BLaER1 (cell line): ENCODE measurements at regions not wholly inside any gene's neighbourhood (a gene's known extent, or its start where the extent isn't known, plus 50 kb on each side); places are given as distances from the start of the nearest gene placed in this dataset.
A peak's percentile ranks its signal among the peaks of the same experiment; 100 is the strongest.

Experiments
- H3K27ac ChIP-seq: shearing (Covaris generic); formaldehyde crosslinking; 2 replicates; pipeline ENCODE4 v1.8.1; 2022
- H3K27me3 ChIP-seq: shearing (Covaris generic); formaldehyde crosslinking; 2 replicates; pipeline ENCODE4 v1.8.1; 2022
- H3K36me3 ChIP-seq: shearing (Covaris generic); formaldehyde crosslinking; 2 replicates; pipeline ENCODE4 v1.8.1; 2022
- H3K4me1 ChIP-seq: shearing (Covaris generic); formaldehyde crosslinking; 2 replicates; pipeline ENCODE4 v1.8.1; 2022
- H3K4me2 ChIP-seq: shearing (Covaris generic); formaldehyde crosslinking; 2 replicates; pipeline ENCODE4 v1.8.1; 2022
- H3K4me3 ChIP-seq: shearing (Covaris generic); formaldehyde crosslinking; 2 replicates; pipeline ENCODE4 v1.8.1; 2022
- H3K9ac ChIP-seq: shearing (Covaris generic); formaldehyde crosslinking; 2 replicates; pipeline ENCODE4 v1.8.1; 2022
- H3K9me3 ChIP-seq: shearing (Covaris generic); formaldehyde crosslinking; 2 replicates; pipeline ENCODE4 v1.8.1; 2022
- H4K20me1 ChIP-seq: shearing (Covaris generic); formaldehyde crosslinking; 2 replicates; pipeline ENCODE4 v1.8.1; 2022
- Cebpa-rat ChIP-seq: shearing (Covaris generic); IDR thresholded peaks from 2 replicates; pipeline ENCODE4 v1.8.1; 2022

DNA sequence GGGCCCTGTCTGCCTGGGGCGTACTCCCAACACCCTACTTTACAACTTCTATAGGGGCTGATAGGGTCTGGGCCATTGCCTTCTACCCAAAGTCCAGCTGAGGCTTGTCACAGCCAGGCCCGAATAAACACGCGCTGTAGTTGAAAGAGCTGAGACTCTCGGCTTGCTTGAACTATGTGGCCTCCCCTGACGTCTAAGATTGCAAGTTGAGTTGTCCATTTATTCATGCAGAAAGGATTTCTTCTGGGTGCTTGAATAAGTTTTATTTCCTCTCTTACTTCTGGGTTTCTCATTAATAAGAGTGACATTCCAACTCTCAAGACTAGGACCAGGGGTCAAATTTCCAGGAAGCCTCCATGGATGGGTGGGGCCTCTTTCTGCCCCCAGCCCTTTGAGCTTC lies 74.4 kb upstream of the VRK1 start:
- Histone ChIP-seq H3K36me3 (no peaks in the 10 kb centered on the region), H3K4me3 (no peak overlapping the region), H3K4me2 (no peak overlapping the region), H3K9ac (no peak overlapping the region), H3K27ac (no peak overlapping the region), H4K20me1 (no peaks in the 10 kb centered on the region), H3K4me1 (peaks cover 21% of the 10 kb centered on the region), H3K9me3 (no peaks in the 10 kb centered on the region), H3K27me3 (no peaks in the 10 kb centered on the region)
- TF ChIP-seq Cebpa-rat = no peak

DNA sequence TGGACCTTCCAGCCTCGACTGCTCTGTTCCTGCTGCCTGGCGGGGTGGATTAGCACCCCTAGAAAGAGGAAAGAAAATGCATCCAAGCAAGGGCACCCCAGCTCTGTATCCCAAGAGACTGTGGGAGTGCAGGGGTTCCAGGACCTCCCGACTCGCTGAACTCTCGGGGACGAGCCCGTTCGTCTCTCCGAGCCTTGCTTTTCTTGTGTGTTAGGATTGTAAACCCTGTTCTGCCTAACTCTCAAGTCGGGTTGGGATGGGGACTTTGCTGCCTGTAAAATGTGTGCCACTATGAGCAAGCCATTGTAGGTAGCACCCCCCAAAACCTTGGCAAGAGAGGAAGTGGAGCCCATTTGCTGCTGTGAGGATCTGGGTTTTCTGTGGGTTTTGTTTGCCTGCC lies 73.2 kb upstream of the VRK1 start:
- Histone ChIP-seq H3K27ac (no peak overlapping the region), H3K36me3 (no peaks in the 10 kb centered on the region), H3K9ac (no peak overlapping the region), H3K9me3 (no peaks in the 10 kb centered on the region), H3K4me2 (no peak overlapping the region), H3K4me1 (peaks cover 33% of the 10 kb centered on the region), H4K20me1 (no peaks in the 10 kb centered on the region), H3K27me3 (no peaks in the 10 kb centered on the region), H3K4me3 (no peak overlapping the region)
- TF ChIP-seq Cebpa-rat = no peak

DNA sequence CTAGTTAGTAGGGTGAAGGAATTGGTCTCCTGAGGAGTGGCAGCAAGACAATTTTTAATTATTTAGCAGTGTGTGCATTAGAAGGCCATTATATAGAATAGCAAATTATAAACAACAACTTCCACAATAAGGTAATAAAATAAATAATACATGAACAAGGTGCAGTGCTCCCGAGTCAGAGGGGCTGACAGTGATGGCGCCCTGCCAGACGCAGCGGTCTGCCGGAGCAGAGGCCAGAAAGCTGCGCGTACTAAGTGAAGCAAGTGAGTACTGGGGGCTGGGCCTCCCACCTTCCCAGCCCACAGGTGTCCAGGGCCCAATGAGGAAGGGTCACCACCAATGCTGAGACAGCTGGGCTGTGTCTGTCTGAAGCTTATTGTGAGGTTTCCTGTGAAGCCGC lies 72.0 kb upstream of the VRK1 start:
- H3K36me3 ChIP-seq = no peaks in the 10 kb centered on the region
- H3K27ac ChIP-seq = no peak overlapping the region
- H3K4me2 ChIP-seq = no peak overlapping the region
- no peak overlapping the region for H3K4me3 ChIP-seq
- no peak for TF ChIP-seq Cebpa-rat
- no peaks in the 10 kb centered on the region for H3K27me3 ChIP-seq
- H3K9ac ChIP-seq = no peak overlapping the region
- no peaks in the 10 kb centered on the region for H4K20me1 ChIP-seq
- no peaks in the 10 kb centered on the region for H3K9me3 ChIP-seq
- H3K4me1 ChIP-seq = peaks cover 33% of the 10 kb centered on the region

DNA sequence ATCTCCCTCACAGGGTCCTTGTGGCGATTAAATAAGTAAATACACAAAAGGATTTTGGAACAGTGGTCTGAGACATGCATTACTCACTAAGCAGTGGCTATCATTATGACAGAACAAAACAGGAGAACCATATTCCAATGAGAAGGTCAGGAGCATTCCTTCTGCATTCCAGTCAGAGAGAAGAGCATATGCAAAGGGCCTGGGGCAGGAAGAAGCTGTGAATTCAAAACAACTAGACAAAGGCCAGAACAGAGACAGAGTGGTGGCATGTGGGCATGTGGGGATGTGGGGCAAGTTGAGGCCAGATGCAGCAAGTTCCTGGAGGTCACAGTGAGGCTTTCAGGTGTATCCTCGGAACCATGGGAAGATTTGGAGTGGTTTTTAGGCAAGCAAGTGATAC lies 70.1 kb upstream of the VRK1 start:
- Histone ChIP-seq H3K4me1 (peaks cover 33% of the 10 kb centered on the region), H3K27me3 (no peaks in the 10 kb centered on the region), H3K9me3 (no peaks in the 10 kb centered on the region), H3K4me2 (peak overlapping the region; percentile 73), H4K20me1 (no peaks in the 10 kb centered on the region), H3K4me3 (no peak overlapping the region), H3K9ac (no peak overlapping the region), H3K27ac (peak overlapping the region; percentile 70), H3K36me3 (no peaks in the 10 kb centered on the region)
- TF ChIP-seq Cebpa-rat = no peak

DNA sequence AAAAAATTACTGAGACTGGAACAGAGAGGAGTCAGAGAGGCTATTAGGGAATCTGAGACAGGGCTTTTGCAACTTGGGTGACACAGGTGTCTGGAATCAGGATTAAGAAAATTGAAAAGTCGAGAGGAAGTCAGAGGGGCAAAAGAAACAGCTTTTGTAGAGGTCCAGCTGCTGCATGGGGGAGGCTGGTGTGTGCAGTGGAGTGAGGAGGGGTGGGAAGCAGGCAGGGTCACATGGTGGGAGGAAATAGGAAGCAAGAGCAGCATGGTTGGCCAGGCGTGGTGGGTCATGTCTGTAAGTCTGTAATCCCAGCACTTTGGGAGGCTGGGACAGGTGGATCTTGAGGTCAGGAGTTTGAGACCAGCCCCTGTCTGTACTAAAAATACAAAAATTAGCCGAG lies 69.7 kb upstream of the VRK1 start:
- H3K9ac ChIP-seq = no peak overlapping the region
- no peaks in the 10 kb centered on the region for H3K27me3 ChIP-seq
- peak overlapping the region; percentile 70 for H3K27ac ChIP-seq
- H3K9me3 ChIP-seq = no peaks in the 10 kb centered on the region
- no peaks in the 10 kb centered on the region for H3K36me3 ChIP-seq
- H3K4me2 ChIP-seq = peak overlapping the region; percentile 73
- TF ChIP-seq Cebpa-rat = no peak
- H4K20me1 ChIP-seq = no peaks in the 10 kb centered on the region
- no peak overlapping the region for H3K4me3 ChIP-seq
- peaks cover 33% of the 10 kb centered on the region for H3K4me1 ChIP-seq

DNA sequence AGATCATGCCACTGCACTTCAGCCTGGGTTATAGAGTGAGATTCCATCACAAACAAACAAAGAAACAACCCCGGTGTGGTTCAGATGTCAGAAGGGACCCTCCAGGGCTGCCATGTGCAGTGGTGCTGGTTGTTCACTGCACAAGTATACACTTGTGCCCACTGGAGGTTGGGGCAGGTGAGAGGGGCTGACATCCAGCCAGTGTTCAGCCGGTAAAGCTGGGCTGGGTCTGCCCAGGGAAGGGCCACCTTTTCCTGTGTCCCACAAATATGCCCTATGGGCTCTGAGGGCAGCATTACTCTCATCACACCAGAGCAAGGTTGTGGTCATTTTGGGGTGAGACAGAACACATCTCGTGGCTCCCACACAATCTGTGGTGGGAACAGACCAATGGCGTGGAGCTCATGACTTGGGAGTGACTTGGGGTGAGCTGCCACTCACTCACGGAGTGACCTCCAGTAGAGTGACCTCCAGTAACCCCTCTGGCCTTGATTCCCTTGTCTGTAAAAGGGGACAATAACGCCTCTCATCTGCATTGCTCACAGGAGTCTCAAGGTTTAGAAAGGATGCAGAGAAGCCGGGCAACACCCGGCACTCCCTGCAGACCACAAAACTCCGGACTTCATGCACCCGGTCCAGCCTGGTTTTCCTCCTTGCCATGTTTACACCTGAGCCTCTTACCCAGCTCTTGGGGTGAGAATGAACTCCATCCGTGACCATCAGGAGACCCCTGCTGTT lies 69.0 kb upstream of the VRK1 start:
- peak overlapping the region; percentile 73 for H3K4me2 ChIP-seq
- H4K20me1 ChIP-seq = no peaks in the 10 kb centered on the region
- H3K36me3 ChIP-seq = no peaks in the 10 kb centered on the region
- no peak for TF ChIP-seq Cebpa-rat
- peak overlapping the region; percentile 70 for H3K27ac ChIP-seq
- H3K9me3 ChIP-seq = no peaks in the 10 kb centered on the region
- no peak overlapping the region for H3K9ac ChIP-seq
- no peak overlapping the region; the same call in 1 of the 2 replicates for H3K4me3 ChIP-seq
- H3K27me3 ChIP-seq = no peaks in the 10 kb centered on the region
- H3K4me1 ChIP-seq = peaks cover 33% of the 10 kb centered on the region

DNA sequence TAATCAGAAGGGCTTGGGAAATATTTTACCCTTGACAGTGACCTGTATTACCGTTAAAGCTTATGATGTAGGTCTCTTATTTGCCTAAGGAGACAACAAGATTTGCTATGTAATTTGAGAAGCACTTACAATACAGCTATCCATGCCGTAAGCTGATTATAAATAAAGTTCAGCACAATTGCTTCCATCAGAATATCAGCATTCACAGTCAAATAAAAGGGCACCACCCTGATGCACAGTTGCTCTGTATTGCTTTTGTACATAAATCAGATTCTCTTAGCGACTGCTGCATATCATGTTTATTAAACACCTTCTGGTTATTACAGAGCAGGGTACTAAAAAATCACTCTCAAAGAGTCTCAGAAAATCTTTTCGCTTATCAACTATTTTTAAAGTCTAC lies 67.3 kb upstream of the VRK1 start:
- Histone ChIP-seq H3K36me3 (no peaks in the 10 kb centered on the region), H3K9ac (no peak overlapping the region), H3K4me3 (no peak overlapping the region), H3K4me1 (peaks cover 33% of the 10 kb centered on the region), H3K27ac (no peak overlapping the region), H4K20me1 (no peaks in the 10 kb centered on the region), H3K27me3 (no peaks in the 10 kb centered on the region), H3K4me2 (no peak overlapping the region), H3K9me3 (no peaks in the 10 kb centered on the region)
- no peak for TF ChIP-seq Cebpa-rat

DNA sequence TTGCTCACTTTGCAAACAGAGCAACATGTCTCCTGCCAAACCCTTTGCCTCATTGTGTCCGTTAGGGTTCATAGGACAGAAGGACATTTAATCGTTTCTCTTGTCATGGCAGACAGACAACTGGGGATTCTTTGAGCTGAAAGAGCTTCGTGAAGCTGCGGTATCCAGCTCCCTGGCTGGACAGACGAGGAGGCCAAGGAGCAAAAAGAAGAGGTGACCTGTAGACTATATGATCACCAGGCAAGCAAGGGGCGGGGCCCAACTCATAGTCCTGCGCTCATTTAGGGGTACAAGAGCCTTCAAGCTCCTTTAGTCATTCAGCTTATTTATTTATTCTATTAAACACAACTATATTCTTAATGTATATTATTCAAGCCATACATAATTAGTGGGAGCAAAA lies 66.8 kb upstream of the VRK1 start:
- no peaks in the 10 kb centered on the region for H3K9me3 ChIP-seq
- no peak for TF ChIP-seq Cebpa-rat
- H4K20me1 ChIP-seq = no peaks in the 10 kb centered on the region
- peaks cover 33% of the 10 kb centered on the region for H3K4me1 ChIP-seq
- no peak overlapping the region for H3K27ac ChIP-seq
- H3K27me3 ChIP-seq = no peaks in the 10 kb centered on the region
- H3K4me3 ChIP-seq = no peak overlapping the region
- no peak overlapping the region for H3K4me2 ChIP-seq
- H3K9ac ChIP-seq = no peak overlapping the region
- H3K36me3 ChIP-seq = no peaks in the 10 kb centered on the region

DNA sequence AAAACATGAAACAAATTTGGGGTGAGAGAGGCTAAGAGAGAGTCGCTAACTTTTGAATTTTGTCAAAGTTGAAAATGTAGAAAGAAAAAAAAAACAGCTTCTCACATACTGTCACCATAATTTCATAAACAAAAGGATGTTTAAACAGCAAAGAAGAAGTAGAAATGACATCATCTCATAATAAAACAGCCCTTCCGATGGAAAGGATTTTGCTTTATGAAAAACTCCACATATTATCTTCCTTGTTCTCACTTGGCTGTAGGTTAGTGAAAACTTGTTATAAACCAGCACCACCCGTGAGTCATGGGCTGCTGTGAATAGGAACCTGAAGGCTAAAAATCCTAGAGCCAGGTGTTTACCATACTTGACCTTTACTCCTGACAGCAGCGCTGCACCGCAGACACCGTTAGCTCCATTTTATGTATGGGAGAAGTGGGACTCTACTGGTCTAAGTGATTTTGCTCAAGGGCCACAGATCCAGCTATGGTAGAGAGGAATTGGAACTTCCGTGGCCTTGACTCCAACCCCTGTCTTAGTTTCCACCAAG lies 63.0 kb upstream of the VRK1 start:
- Histone ChIP-seq H4K20me1 (no peaks in the 10 kb centered on the region), H3K4me2 (no peak overlapping the region), H3K9ac (no peak overlapping the region), H3K4me1 (no peaks in the 10 kb centered on the region), H3K36me3 (no peaks in the 10 kb centered on the region), H3K9me3 (no peaks in the 10 kb centered on the region), H3K27me3 (peaks cover 2% of the 10 kb centered on the region; the same call in 1 of the 2 replicates), H3K4me3 (no peak overlapping the region), H3K27ac (no peak overlapping the region)
- TF ChIP-seq Cebpa-rat = no peak

DNA sequence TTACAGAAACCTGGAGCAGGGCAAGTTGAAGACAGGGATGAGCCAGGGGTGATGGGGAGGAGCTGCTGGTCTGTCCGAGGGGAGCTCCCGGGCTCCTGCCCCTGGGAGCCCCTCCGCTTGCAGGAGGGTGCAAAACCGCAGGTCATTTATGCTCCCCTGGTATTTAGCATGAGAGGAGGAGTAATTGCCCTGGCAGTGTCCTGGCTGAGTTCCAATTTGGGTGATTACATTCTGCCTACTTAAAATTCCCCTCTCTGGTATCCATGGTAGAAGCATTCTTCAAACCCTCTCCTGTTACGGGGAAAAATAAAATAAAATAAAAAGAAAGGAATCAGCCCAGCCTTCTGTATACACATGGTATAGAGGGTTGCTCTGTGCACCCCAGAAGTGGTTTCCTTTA lies 61.7 kb upstream of the VRK1 start:
- Histone ChIP-seq H3K27ac (no peak overlapping the region), H3K4me1 (no peaks in the 10 kb centered on the region), H3K27me3 (peaks cover 16% of the 10 kb centered on the region), H3K4me2 (no peak overlapping the region), H4K20me1 (no peaks in the 10 kb centered on the region), H3K4me3 (no peak overlapping the region), H3K9ac (no peak overlapping the region), H3K36me3 (no peaks in the 10 kb centered on the region), H3K9me3 (no peaks in the 10 kb centered on the region)
- TF ChIP-seq Cebpa-rat = no peak
